Activated T-helper 2 cell treated with anti-CD3 and anti-CD28 coated beads, Interferon-gamma antibody, Interleukin-2, Interleukin-4, amounts not matched to agents 10 μg/mL and 5 μg/mL and 100 μg/mL, durations not matched to agents 14 hours and 24 hours and 36 hours (primary cell): ENCODE measurements at regions not wholly inside any gene's neighbourhood (a gene's known extent, or its start where the extent isn't known, plus 50 kb on each side); places are given as distances from the start of the nearest gene placed in this dataset.
A peak's percentile ranks its signal among the peaks of the same experiment; 100 is the strongest.
"Not testable (repeated sequence)": the region's sequence is repeated elsewhere in the genome, so short reads cannot be mapped to it uniquely, and the experiment has no call there.

Source experiments
- DNase-seq: peaks from one replicate; pipeline ENCODE4 v3.0.0; 2021; ENCODE audit warnings: low spot score
- H3K27ac Mint-ChIP-seq: one replicate; pipeline ENCODE4 v1.8.0; 2021; ENCODE audit warnings: mixed read lengths
- H3K27me3 Mint-ChIP-seq: one replicate; pipeline ENCODE4 v1.8.0; 2021; ENCODE audit warnings: low read depth, mixed read lengths
- H3K36me3 Mint-ChIP-seq: one replicate; pipeline ENCODE4 v1.8.0; 2021; ENCODE audit warnings: low read depth, mixed read lengths
- H3K4me1 Mint-ChIP-seq: one replicate; pipeline ENCODE4 v1.8.0; 2021; ENCODE audit warnings: low read depth, mixed read lengths
- H3K4me3 Mint-ChIP-seq: one replicate; pipeline ENCODE4 v1.8.0; 2021; ENCODE audit warnings: low read depth, mild to moderate bottlenecking, moderate library complexity, mixed read lengths
- H3K9me3 Mint-ChIP-seq: one replicate; pipeline ENCODE4 v1.8.0; 2021; ENCODE audit warnings: mixed read lengths
- intact Hi-C: fragments of 100-400 bp; cut with micrococcal nuclease; formaldehyde crosslinking; loops from one replicate; pipeline ENCODE4 v1.15.1; 2023

- H3K9me3 Mint-ChIP-seq, H3K27ac Mint-ChIP-seq, H3K4me1 Mint-ChIP-seq, intact Hi-C loops, H3K27me3 Mint-ChIP-seq, H3K36me3 Mint-ChIP-seq, H3K4me3 Mint-ChIP-seq, DNase-seq: not testable (repeated sequence)
These were observed 255.1 kb downstream of the OR4F29 start for GRCh38 chr1:196366-196765.

- H3K27ac Mint-ChIP-seq, DNase-seq, H3K4me1 Mint-ChIP-seq, H3K36me3 Mint-ChIP-seq, intact Hi-C loops, H3K4me3 Mint-ChIP-seq, H3K27me3 Mint-ChIP-seq, H3K9me3 Mint-ChIP-seq: not testable (repeated sequence)
These were observed 260.0 kb downstream of the OR4F29 start for GRCh38 chr1:191296-192049.

- not testable (repeated sequence) for DNase-seq
These were observed 260.8 kb downstream of the OR4F29 start for GRCh38 chr1:190678-191077.

GRCh38 chr1:189915-190314 lies 261.6 kb downstream of the OR4F29 start:
- H3K36me3 Mint-ChIP-seq, DNase-seq, H3K4me1 Mint-ChIP-seq, H3K27ac Mint-ChIP-seq, intact Hi-C loops, H3K9me3 Mint-ChIP-seq, H3K27me3 Mint-ChIP-seq, H3K4me3 Mint-ChIP-seq: not testable (repeated sequence)

More at GRCh38 chr1:190678-191077, 260.8 kb downstream of the OR4F29 start:
- H3K9me3 Mint-ChIP-seq, H3K27ac Mint-ChIP-seq, H3K27me3 Mint-ChIP-seq, H3K4me3 Mint-ChIP-seq, H3K4me1 Mint-ChIP-seq, intact Hi-C loops, H3K36me3 Mint-ChIP-seq: not testable (repeated sequence)

GRCh38 chr1:189270-189669 lies 262.2 kb downstream of the OR4F29 start:
- H3K9me3 Mint-ChIP-seq, H3K36me3 Mint-ChIP-seq, DNase-seq: not testable (repeated sequence)

GRCh38 chr1:187298-187697 lies 264.2 kb downstream of the OR4F29 start:
- DNase-seq, H3K36me3 Mint-ChIP-seq, H3K27me3 Mint-ChIP-seq, intact Hi-C loops, H3K4me1 Mint-ChIP-seq, H3K4me3 Mint-ChIP-seq, H3K9me3 Mint-ChIP-seq, H3K27ac Mint-ChIP-seq: not testable (repeated sequence)

More at GRCh38 chr1:189270-189669, 262.2 kb downstream of the OR4F29 start:
- H3K27me3 Mint-ChIP-seq, H3K4me3 Mint-ChIP-seq, H3K27ac Mint-ChIP-seq, intact Hi-C loops, H3K4me1 Mint-ChIP-seq: not testable (repeated sequence)

- H3K27me3 Mint-ChIP-seq, H3K36me3 Mint-ChIP-seq, intact Hi-C loops, DNase-seq, H3K4me1 Mint-ChIP-seq, H3K9me3 Mint-ChIP-seq, H3K27ac Mint-ChIP-seq, H3K4me3 Mint-ChIP-seq: not testable (repeated sequence)
These were observed 264.8 kb downstream of the OR4F29 start for GRCh38 chr1:186691-187131.

GRCh38 chr1:186223-186622 lies 265.3 kb downstream of the OR4F29 start:
- H3K4me1 Mint-ChIP-seq, intact Hi-C loops, H3K27ac Mint-ChIP-seq, DNase-seq, H3K36me3 Mint-ChIP-seq, H3K27me3 Mint-ChIP-seq, H3K9me3 Mint-ChIP-seq, H3K4me3 Mint-ChIP-seq: not testable (repeated sequence)

GRCh38 chr1:185526-185925 lies 266.0 kb downstream of the OR4F29 start:
- H3K27me3 Mint-ChIP-seq, DNase-seq, H3K36me3 Mint-ChIP-seq, intact Hi-C loops, H3K4me3 Mint-ChIP-seq, H3K4me1 Mint-ChIP-seq, H3K9me3 Mint-ChIP-seq, H3K27ac Mint-ChIP-seq: not testable (repeated sequence)

GRCh38 chr1:184336-184686 lies 267.2 kb downstream of the OR4F29 start:
- intact Hi-C loops, H3K9me3 Mint-ChIP-seq, H3K27me3 Mint-ChIP-seq, H3K36me3 Mint-ChIP-seq, H3K4me1 Mint-ChIP-seq, H3K4me3 Mint-ChIP-seq, H3K27ac Mint-ChIP-seq: not testable (repeated sequence)
- DNase-seq: peak; percentile 12

GRCh38 chr1:183620-184335 lies 267.7 kb downstream of the OR4F29 start:
- DNase-seq, H3K9me3 Mint-ChIP-seq, intact Hi-C loops, H3K27ac Mint-ChIP-seq, H3K27me3 Mint-ChIP-seq, H3K36me3 Mint-ChIP-seq, H3K4me3 Mint-ChIP-seq, H3K4me1 Mint-ChIP-seq: not testable (repeated sequence)

GRCh38 chr1:183081-183480 lies 268.4 kb downstream of the OR4F29 start:
- H3K36me3 Mint-ChIP-seq, H3K4me3 Mint-ChIP-seq, H3K4me1 Mint-ChIP-seq, H3K27me3 Mint-ChIP-seq, H3K27ac Mint-ChIP-seq, intact Hi-C loops, DNase-seq, H3K9me3 Mint-ChIP-seq: not testable (repeated sequence)

GRCh38 chr1:182631-183030 lies 268.8 kb downstream of the OR4F29 start:
- H3K4me1 Mint-ChIP-seq, DNase-seq, H3K4me3 Mint-ChIP-seq, H3K9me3 Mint-ChIP-seq, H3K27me3 Mint-ChIP-seq, H3K36me3 Mint-ChIP-seq, H3K27ac Mint-ChIP-seq, intact Hi-C loops: not testable (repeated sequence)
